GM12801 (cell line): ENCODE measurements at regions not wholly inside any gene's neighbourhood (a gene's known extent, or its start where the extent isn't known, plus 50 kb on each side); places are given as distances from the start of the nearest gene placed in this dataset.

ENCODE experiments used
- TF ChIP-seq, protein P1 (sequence below): IDR thresholded peaks from one replicate; pipeline ENCODE4 v1.5.1; 2011; ENCODE audit warnings: control low read depth; ENCODE audit not compliant: insufficient read length; ENCODE audit errors: extremely low read depth

DNA sequence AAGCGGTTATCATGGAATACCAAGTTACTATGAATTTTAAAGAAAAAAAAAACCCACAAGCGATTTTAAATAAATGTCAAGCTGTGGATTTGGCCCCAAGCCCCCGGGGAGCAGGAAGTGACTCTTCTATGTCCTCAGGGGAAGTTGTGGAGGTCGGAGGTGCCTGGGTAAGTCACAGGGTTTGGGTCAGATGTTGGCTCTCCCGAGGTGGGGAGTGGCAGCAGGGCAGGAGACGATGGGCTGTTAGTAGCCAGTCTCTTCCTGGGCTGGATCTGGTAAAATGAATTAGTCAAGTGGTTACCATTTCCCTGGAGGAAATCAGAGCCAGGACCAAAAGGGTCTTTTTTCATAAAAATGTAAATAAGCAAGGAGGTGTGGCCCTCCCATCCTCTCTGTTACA, 316.7 kb downstream of the TLE3 start:
- TF ChIP-seq, protein P1, sequence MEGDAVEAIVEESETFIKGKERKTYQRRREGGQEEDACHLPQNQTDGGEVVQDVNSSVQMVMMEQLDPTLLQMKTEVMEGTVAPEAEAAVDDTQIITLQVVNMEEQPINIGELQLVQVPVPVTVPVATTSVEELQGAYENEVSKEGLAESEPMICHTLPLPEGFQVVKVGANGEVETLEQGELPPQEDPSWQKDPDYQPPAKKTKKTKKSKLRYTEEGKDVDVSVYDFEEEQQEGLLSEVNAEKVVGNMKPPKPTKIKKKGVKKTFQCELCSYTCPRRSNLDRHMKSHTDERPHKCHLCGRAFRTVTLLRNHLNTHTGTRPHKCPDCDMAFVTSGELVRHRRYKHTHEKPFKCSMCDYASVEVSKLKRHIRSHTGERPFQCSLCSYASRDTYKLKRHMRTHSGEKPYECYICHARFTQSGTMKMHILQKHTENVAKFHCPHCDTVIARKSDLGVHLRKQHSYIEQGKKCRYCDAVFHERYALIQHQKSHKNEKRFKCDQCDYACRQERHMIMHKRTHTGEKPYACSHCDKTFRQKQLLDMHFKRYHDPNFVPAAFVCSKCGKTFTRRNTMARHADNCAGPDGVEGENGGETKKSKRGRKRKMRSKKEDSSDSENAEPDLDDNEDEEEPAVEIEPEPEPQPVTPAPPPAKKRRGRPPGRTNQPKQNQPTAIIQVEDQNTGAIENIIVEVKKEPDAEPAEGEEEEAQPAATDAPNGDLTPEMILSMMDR: no peak

DNA sequence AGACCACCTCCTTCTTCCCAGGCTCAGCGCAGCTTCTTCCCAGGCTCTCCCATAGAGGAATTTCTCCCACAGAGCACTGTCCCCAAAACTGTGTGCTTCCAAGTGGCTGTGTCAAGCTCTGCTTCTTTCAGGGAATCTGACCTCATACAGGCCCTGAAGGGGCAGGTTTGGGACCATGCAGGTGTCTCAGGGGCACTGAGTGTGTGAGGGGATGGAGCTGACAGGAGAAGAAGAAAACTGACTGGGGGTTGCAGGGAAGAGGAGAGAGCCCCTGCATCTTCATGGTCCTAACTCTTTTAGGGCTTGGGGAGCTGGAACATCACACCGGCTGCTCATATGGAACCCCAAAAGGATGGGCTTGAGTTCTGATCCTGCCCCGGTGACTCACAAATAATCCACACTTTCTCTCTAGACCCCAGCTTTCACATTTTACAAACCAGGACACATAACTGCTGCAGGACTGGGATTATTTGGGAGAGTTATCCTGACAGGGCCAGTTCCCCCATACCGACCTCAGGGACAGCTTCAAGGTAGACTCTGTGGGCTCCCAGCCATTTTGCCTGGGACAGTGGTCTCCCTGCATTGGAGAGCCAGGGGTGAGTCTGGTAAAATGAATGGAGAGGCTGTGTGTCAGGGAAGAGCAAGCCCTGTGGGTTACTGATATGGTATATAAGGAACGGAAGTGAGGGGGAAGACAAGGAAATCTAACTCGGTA, 316.1 kb downstream of the TLE3 start:
- TF ChIP-seq, protein P1: no peak

DNA sequence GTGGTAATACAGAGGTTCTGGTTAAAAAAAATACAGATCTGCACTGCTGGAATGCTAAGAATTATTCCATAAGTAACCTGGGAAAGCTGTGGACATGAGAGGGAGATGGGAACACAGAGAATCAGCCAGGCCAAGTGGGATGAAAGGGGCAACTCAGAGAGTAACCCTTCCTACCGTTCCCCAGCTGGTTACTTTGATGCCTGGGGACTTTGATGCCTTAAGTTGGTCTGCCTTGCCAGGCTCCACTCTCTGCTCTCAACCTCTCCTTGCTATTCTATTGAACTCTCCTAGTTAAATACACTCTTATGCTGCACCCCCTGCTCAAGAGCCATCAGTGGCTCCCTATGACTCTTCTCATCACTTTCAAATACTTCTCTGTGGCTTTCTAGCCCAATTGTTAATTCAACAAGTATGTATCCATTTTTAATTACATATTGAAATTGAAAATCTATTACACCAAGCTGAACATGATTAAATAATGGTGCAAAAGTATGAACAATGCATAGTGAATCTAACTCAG, 315.5 kb downstream of the TLE3 start:
- TF ChIP-seq, protein P1: no peak

DNA sequence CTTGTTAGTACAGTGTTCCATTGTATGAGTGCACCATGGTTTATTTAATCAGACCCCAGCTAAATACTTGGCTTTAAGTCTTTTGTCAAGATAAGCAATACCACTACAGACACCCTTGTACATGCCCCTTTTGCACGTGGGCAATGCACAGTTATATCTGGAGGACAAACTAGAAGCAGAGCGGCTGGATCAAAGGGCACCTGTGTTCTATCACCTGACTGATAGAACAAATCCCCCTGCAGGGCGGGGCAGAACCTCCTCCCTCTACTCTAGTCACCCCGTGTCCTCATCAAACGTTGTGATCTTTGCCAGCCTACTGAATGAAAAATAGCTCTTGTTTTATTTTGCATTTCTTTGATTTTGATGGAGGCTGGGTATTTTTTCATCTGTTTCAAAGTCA, 314.9 kb downstream of the TLE3 start:
- TF ChIP-seq, protein P1: no peak

DNA sequence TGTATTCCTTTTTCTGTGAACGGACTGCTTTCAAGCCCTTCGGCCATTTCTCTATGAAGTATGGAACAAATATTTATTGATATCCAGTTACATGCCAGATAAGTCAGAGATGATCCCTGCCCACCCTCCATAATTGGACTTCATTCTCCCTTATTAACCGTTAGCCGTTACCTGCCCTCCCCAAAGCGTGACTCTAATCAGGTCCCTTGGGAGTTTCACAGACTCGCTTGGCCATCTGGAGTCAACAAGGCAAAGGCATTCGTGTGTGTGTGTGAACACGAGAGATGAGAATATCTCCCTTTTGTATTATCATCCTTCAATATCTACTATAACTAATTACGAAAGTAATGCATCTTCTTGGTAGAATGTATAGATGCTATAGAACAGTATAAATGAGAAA, 314.5 kb downstream of the TLE3 start:
- TF ChIP-seq, protein P1: no peak

DNA sequence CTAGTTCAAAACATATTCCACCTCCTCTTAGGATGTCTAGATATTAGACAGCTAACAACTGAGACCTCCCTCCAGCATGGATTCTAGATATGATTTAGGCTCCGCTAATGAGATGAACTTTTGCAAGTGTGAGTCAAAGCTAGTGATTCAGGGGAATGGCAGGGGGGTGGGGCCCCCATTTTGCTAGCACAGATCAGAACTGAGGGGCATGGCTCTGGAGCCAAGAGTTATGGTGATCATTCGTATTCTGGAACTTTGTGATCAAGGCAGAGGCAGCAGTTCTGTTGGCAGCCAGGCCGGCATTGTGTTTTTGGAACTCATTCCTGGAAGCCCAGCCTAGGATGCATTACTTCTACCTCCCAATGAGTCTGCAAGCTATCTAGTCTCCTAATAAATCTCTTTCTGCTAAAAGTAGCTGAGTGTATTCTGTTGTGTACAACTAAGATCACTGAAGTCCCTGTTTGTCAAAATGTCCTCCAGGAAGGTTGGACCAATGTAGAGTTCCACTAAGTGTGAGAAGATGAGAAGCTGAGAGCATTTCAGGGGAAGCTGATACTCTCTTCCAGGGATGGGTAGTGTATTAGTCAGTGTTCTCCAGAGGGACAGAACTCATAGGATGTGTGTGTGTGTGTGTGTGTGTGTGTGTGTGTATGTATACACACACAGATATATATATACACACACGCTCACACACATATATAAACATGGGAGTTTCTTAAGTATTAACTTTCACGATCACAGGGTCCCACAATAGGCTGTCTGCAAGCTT, 312.7 kb downstream of the TLE3 start:
- TF ChIP-seq, protein P1: no peak

DNA sequence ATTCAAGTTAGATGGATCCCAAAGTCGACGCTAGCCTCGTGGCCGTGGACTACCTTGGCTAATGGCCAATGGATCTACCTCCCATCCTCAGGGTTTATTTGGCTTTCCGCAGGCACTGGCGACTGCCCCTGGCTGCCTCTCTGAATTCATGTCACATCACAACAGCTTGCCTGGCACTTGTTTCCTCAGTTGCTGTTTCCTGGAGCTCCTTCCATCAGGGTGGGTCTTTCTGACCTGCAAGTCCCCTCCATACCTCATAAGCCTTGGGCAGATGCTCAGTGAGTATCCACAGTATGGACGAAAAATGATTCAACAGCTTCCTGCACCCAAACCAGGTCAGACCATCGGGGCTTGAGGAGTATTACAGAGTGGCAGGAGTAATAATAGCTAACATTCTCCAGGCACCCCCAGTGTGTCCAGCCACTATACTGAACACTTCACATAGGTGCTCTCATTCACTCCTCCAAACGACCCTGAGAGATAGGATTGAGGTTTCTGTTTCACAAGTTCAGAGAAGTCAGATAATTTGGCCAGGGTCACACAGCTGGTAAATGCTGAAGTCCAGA, 311.5 kb downstream of the TLE3 start:
- TF ChIP-seq, protein P1: no peak
